PC-3 (cell line): ENCODE measurements at regions not wholly inside any gene's neighbourhood (a gene's known extent, or its start where the extent isn't known, plus 50 kb on each side); places are given as distances from the start of the nearest gene placed in this dataset.
"Not testable (repeated sequence)": the region's sequence is repeated elsewhere in the genome, so short reads cannot be mapped to it uniquely, and the experiment has no call there.

Experiments used
- ATAC-seq: fragments of 200-7000 bp; cut with Tn5 transposase; 2 replicates; pipeline ENCODE4 v1.9.1; 2020; ENCODE audit warnings: mild to moderate bottlenecking, moderate library complexity
- BruUV-seq: library from RNA; stranded (reverse); fragments of 400-500 nt; replicated peaks from 2 replicates; lab custom pipeline; 2021; lab: Mats Ljungman, UMichigan
- CTCF ChIA-PET: fragments of 300-600 bp; sonication (Branson Sonifier 250); formaldehyde crosslinking; loops from one replicate; lab custom pipeline; 2022; ENCODE audit warnings: antibody characterized with exemption; lab: Charles Lee
- POLR2A ChIA-PET: fragments of 300-600 bp; sonication (Branson Sonifier 250); formaldehyde crosslinking; loops from one replicate; lab custom pipeline; 2022; ENCODE audit warnings: antibody characterized with exemption; ENCODE audit not compliant: unreplicated experiment; lab: Charles Lee
- DNase-seq: peaks from one replicate; pipeline ENCODE4 v3.0.0-alpha.2; 2015
- H2AFZ ChIP-seq: fragments of 300-600 bp; sonication (generic); 2 replicates; pipeline ENCODE4 v1.6.0; 2016; ENCODE audit warnings: antibody characterized with exemption, low read length
- H3F3A ChIP-seq: fragments of 300-600 bp; sonication (generic); one replicate; pipeline ENCODE4 v1.6.0; 2017; ENCODE audit warnings: antibody characterized with exemption, low read length, control low read depth, mild to moderate bottlenecking; ENCODE audit not compliant: unreplicated experiment
- H3K27ac ChIP-seq: fragments of 300-600 bp; sonication (generic); 2 replicates; pipeline ENCODE4 v1.5.1; 2016; ENCODE audit warnings: mild to moderate bottlenecking, low read length
- H3K27me3 ChIP-seq: fragments of 300-600 bp; sonication (generic); 2 replicates; pipeline ENCODE4 v1.6.1; 2016; ENCODE audit warnings: low read length, mixed read lengths
- H3K36me3 ChIP-seq: fragments of 300-600 bp; sonication (generic); 2 replicates; pipeline ENCODE4 v1.6.1; 2016; ENCODE audit warnings: low read depth, mixed run types, low read length, mixed read lengths
- H3K4me1 ChIP-seq: fragments of 300-600 bp; sonication (generic); 2 replicates; pipeline ENCODE4 v1.5.1; 2016; ENCODE audit warnings: low read length; ENCODE audit not compliant: insufficient read depth
- H3K4me2 ChIP-seq: fragments of 300-600 bp; sonication (generic); 2 replicates; pipeline ENCODE4 v1.6.0; 2016; ENCODE audit warnings: low read length
- H3K4me3 ChIP-seq: fragments of 300-600 bp; sonication (generic); 2 replicates; pipeline ENCODE4 v1.5.1; 2016; ENCODE audit warnings: mild to moderate bottlenecking, low read length, mixed read lengths
- H3K79me2 ChIP-seq: fragments of 300-600 bp; sonication (generic); 2 replicates; pipeline ENCODE4 v1.6.1; 2017; ENCODE audit warnings: low read length, mixed read lengths
- H3K9ac ChIP-seq: fragments of 300-600 bp; sonication (generic); 2 replicates; pipeline ENCODE4 v1.6.0; 2016; ENCODE audit warnings: mild to moderate bottlenecking, low read length
- H3K9me2 ChIP-seq: fragments of 300-600 bp; sonication (generic); replicated peaks from 2 replicates; pipeline ENCODE4 v1.6.1; 2016; ENCODE audit warnings: mixed run types, low read length, mixed read lengths
- H3K9me3 ChIP-seq: fragments of 300-600 bp; sonication (generic); 2 replicates; pipeline ENCODE4 v1.6.1; 2016; ENCODE audit warnings: low read length, mixed read lengths
- H4K20me1 ChIP-seq: fragments of 300-600 bp; sonication (generic); 2 replicates; pipeline ENCODE4 v1.6.1; 2016; ENCODE audit warnings: low read length, mixed read lengths
- EZH2 ChIP-seq: fragments of 300-600 bp; sonication (generic); IDR thresholded peaks from one replicate; pipeline ENCODE4 v1.6.1; 2017; ENCODE audit warnings: antibody characterized with exemption, mild to moderate bottlenecking, low read length; ENCODE audit not compliant: unreplicated experiment
- EZH2phosphoT487 ChIP-seq: fragments of 300-600 bp; sonication (generic); IDR thresholded peaks from 2 replicates; pipeline ENCODE4 v1.6.1; 2018; ENCODE audit warnings: mild to moderate bottlenecking, antibody characterized with exemption, low read length, borderline replicate concordance
- intact Hi-C: fragments of 100-400 bp; cut with micrococcal nuclease; formaldehyde crosslinking; loops from 2 replicates; pipeline ENCODE4 v1.9.0; 2023
- TF ChIP-seq, protein P1 (sequence below): fragments of 300-600 bp; sonication (generic); conservative IDR thresholded peaks from 2 replicates; pipeline ENCODE4 v1.5.1; 2017; ENCODE audit warnings: antibody characterized with exemption, low read depth, mild to moderate bottlenecking, low read length

DNA sequence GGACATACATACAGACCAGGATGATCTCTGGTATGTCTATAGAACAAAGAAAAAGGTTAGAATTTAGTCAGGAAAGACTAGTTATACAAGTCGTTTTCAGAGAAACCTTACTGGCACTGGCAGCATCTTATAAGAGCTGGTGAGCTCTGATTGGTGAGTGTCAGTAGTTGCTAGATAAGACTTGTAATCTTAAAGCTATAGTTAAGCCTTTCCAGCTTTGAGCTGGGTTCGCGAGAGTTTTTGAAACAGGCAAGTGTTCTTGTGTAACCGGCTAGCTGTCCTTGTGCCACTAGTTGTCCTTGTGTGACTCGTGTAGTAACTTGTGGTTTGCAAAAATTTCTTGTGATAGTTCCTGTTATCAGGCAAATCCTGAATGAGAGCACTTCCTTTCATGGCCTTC, 740.9 kb downstream of the GALC start:
- BruUV-seq, result no TSS peak
- Histone ChIP-seq H3K9me2 (no peaks in the 10 kb centered on the region), H2AFZ (no peak overlapping the region), H3K4me2 (no peak overlapping the region), H3K9me3 (peaks cover 6% of the 10 kb centered on the region; the same call in 1 of the 2 replicates), H4K20me1 (no peaks in the 10 kb centered on the region), H3K27ac (no peak overlapping the region), H3K4me3 (no peak overlapping the region), H3K79me2 (no peaks in the 10 kb centered on the region), H3K4me1 (no peaks in the 10 kb centered on the region), H3K27me3 (no peaks in the 10 kb centered on the region), H3K36me3 (no peaks in the 10 kb centered on the region), H3K9ac (no peak overlapping the region), H3F3A (no peaks in the 10 kb centered on the region)
- TF ChIP-seq, protein P1, sequence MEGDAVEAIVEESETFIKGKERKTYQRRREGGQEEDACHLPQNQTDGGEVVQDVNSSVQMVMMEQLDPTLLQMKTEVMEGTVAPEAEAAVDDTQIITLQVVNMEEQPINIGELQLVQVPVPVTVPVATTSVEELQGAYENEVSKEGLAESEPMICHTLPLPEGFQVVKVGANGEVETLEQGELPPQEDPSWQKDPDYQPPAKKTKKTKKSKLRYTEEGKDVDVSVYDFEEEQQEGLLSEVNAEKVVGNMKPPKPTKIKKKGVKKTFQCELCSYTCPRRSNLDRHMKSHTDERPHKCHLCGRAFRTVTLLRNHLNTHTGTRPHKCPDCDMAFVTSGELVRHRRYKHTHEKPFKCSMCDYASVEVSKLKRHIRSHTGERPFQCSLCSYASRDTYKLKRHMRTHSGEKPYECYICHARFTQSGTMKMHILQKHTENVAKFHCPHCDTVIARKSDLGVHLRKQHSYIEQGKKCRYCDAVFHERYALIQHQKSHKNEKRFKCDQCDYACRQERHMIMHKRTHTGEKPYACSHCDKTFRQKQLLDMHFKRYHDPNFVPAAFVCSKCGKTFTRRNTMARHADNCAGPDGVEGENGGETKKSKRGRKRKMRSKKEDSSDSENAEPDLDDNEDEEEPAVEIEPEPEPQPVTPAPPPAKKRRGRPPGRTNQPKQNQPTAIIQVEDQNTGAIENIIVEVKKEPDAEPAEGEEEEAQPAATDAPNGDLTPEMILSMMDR, result no peak
- no peak for TF ChIP-seq EZH2phosphoT487
- no peak for TF ChIP-seq EZH2
- intact Hi-C loops, result no loop called here
- CTCF ChIA-PET, result no interaction called here
- ATAC-seq, result no peak
- DNase-seq, result no peak
- POLR2A ChIA-PET, result no interaction called here

- no peak for ATAC-seq
- H3F3A ChIP-seq, result no peaks in the 10 kb centered on the region
- H3K4me2 ChIP-seq, result no peak overlapping the region
- intact Hi-C loops, result no loop called here
- no peaks in the 10 kb centered on the region for H3K36me3 ChIP-seq
- H4K20me1 ChIP-seq, result no peaks in the 10 kb centered on the region
- CTCF ChIA-PET, result no interaction called here
- no peak overlapping the region for H2AFZ ChIP-seq
- H3K27me3 ChIP-seq, result no peaks in the 10 kb centered on the region
- no peak overlapping the region for H3K9ac ChIP-seq
- H3K4me1 ChIP-seq, result no peaks in the 10 kb centered on the region
- TF ChIP-seq EZH2 (no peak), EZH2phosphoT487 (no peak)
- TF ChIP-seq, protein P1, result no peak
- no peak overlapping the region for H3K4me3 ChIP-seq
- H3K27ac ChIP-seq, result no peak overlapping the region
- BruUV-seq, result no TSS peak
- peaks cover 6% of the 10 kb centered on the region; the same call in 1 of the 2 replicates for H3K9me3 ChIP-seq
- DNase-seq, result no peak
- POLR2A ChIA-PET, result no interaction called here
- H3K9me2 ChIP-seq, result no peaks in the 10 kb centered on the region
- H3K79me2 ChIP-seq, result no peaks in the 10 kb centered on the region
Measured at GRCh38 chr14:87251011-87251410, 742.0 kb downstream of the GALC start.

GRCh38 chr14:87241018-87241768, 751.8 kb downstream of the GALC start:
- Histone ChIP-seq H2AFZ (no peak overlapping the region), H4K20me1 (no peaks in the 10 kb centered on the region), H3K9me2 (no peaks in the 10 kb centered on the region), H3K79me2 (no peaks in the 10 kb centered on the region), H3K4me2 (no peak overlapping the region), H3K9ac (no peak overlapping the region), H3K36me3 (no peaks in the 10 kb centered on the region), H3K4me3 (no peak overlapping the region), H3K27me3 (no peaks in the 10 kb centered on the region), H3F3A (no peaks in the 10 kb centered on the region), H3K27ac (no peak overlapping the region), H3K4me1 (no peaks in the 10 kb centered on the region), H3K9me3 (0 out of 2 replicates have a peak, but pooled peaks cover 6% of the 10 kb centered on the region)
- no TSS peak for BruUV-seq
- CTCF ChIA-PET, result no interaction called here
- POLR2A ChIA-PET, result no interaction called here
- no peak for ATAC-seq
- intact Hi-C loops, result no loop called here
- no peak for DNase-seq
- TF ChIP-seq EZH2 (no peak), EZH2phosphoT487 (no peak)
- TF ChIP-seq, protein P1, result no peak

DNA sequence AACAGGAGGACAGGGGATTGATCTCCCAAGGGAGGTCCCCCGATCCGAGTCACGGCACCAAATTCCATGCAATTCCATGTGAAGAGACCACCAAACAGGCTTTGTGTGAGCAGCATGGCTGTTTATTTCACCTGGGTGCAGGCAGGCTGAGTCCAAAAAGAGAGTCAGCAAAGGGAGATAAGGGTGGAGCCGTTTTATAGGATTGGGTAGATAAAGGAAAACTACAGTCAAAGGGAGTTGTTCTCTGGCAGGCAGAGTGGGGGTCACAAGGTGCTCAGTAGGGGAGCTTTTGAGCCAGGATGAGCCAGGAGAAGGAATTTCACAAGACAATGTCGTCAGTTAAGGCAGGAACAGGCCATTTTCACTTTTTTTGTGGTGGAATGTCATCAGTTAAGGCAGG, 752.7 kb downstream of the GALC start:
- H3K27ac ChIP-seq, H3K4me2 ChIP-seq, H2AFZ ChIP-seq, H3K4me3 ChIP-seq, CTCF ChIA-PET, BruUV-seq, intact Hi-C loops, H3K79me2 ChIP-seq, H3F3A ChIP-seq, H3K9ac ChIP-seq, POLR2A ChIA-PET, H4K20me1 ChIP-seq, H3K36me3 ChIP-seq, H3K9me2 ChIP-seq, ATAC-seq, H3K27me3 ChIP-seq, H3K4me1 ChIP-seq, H3K9me3 ChIP-seq, DNase-seq: not testable (repeated sequence)
